Uterus (tissue), 2 donors: ENCODE measurements at regions not wholly inside any gene's neighbourhood (a gene's known extent, or its start where the extent isn't known, plus 50 kb on each side); places are given as distances from the start of the nearest gene placed in this dataset.

Experiments used
- CTCF ChIP-seq, 4 experiments: fragments of 200-600 bp in 2 of 4; fragments of 450-650 bp in 2 of 4; sonication (generic) in 2 of 4; IDR thresholded peaks; one replicate each; pipeline ENCODE4 v1.5.1; 2016 to 2019; ENCODE audit warnings: antibody characterized with exemption in 4 of 4, mild to moderate bottlenecking in 2 of 4, moderate library complexity in 1 of 4
- POLR2A ChIP-seq, 2 donors: fragments of 450-650 bp; IDR thresholded peaks; one replicate each; pipeline ENCODE4 v1.6.1; 2016; ENCODE audit warnings: antibody characterized with exemption in 2 of 2, mild to moderate bottlenecking in 1 of 2, moderate library complexity in 1 of 2

GRCh38 chr7:68707958-68708357 is 890.3 kb upstream of the AUTS2 start:
- TF ChIP-seq CTCF (IDR thresholded peaks at IDR 0.05) (no peak), POLR2A (IDR thresholded peaks at IDR 0.05) (no peak)
